PC-9 (cell line): ENCODE measurements at regions not wholly inside any gene's neighbourhood (a gene's known extent, or its start where the extent isn't known, plus 50 kb on each side); places are given as distances from the start of the nearest gene placed in this dataset.

Experiments
- BruUV-seq: library from RNA; stranded (reverse); fragments of 400-500 nt; replicated peaks from 2 replicates; lab custom pipeline; 2021; lab: Mats Ljungman, UMichigan
- CTCF ChIA-PET: fragments of 300-600 bp; sonication (Branson Sonifier 250); formaldehyde crosslinking; loops from one replicate; lab custom pipeline; 2022; ENCODE audit warnings: antibody characterized with exemption; lab: Charles Lee
- POLR2A ChIA-PET: fragments of 300-600 bp; sonication (Branson Sonifier 250); formaldehyde crosslinking; loops from one replicate; lab custom pipeline; 2022; ENCODE audit warnings: antibody characterized with exemption; ENCODE audit not compliant: unreplicated experiment; lab: Charles Lee
- DNase-seq, 2 experiments: peaks; one replicate each; pipeline versions ENCODE4 v3.0.0 to v3.0.0-alpha.2; 2015 to 2022; ENCODE audit warnings: mixed read lengths in 1 of 2
- H2AFZ ChIP-seq: fragments of 200-600 bp; sonication (generic); 2 replicates; pipeline ENCODE4 v1.8.1; 2017; ENCODE audit warnings: antibody characterized with exemption
- H3F3A ChIP-seq: fragments of 200-600 bp; sonication (generic); 2 replicates; pipeline ENCODE4 v1.8.1; 2017; ENCODE audit warnings: antibody characterized with exemption, mild to moderate bottlenecking, low read depth; ENCODE audit not compliant: insufficient read depth
- H3K27ac ChIP-seq: fragments of 200-600 bp; sonication (generic); 2 replicates; pipeline ENCODE4 v1.6.1; 2016; ENCODE audit warnings: mixed run types
- H3K27me3 ChIP-seq: fragments of 200-600 bp; sonication (generic); 2 replicates; pipeline ENCODE4 v1.6.1; 2016; ENCODE audit warnings: low read depth, mixed run types; ENCODE audit not compliant: insufficient read depth
- H3K36me3 ChIP-seq: fragments of 200-600 bp; sonication (generic); 2 replicates; pipeline ENCODE4 v1.6.1; 2016; ENCODE audit warnings: low read depth, mixed run types
- H3K4me1 ChIP-seq: fragments of 200-600 bp; sonication (generic); replicated peaks from 2 replicates; pipeline ENCODE4 v1.6.1; 2016; ENCODE audit warnings: mixed run types; ENCODE audit not compliant: insufficient read depth
- H3K4me2 ChIP-seq: fragments of 200-600 bp; sonication (generic); 2 replicates; pipeline ENCODE4 v1.6.1; 2017; ENCODE audit warnings: mixed run types
- H3K4me3 ChIP-seq: fragments of 200-600 bp; sonication (generic); 2 replicates; pipeline ENCODE4 v1.6.1; 2016; ENCODE audit warnings: mixed run types
- H3K79me2 ChIP-seq: fragments of 200-600 bp; sonication (generic); 2 replicates; pipeline ENCODE4 v1.6.1; 2017; ENCODE audit warnings: low read depth, mixed run types
- H3K9me2 ChIP-seq: fragments of 200-600 bp; sonication (generic); 2 replicates; pipeline ENCODE4 v1.8.1; 2017; ENCODE audit warnings: mild to moderate bottlenecking; ENCODE audit not compliant: insufficient read depth
- H3K9me3 ChIP-seq: fragments of 200-600 bp; sonication (generic); 2 replicates; pipeline ENCODE4 v1.8.1; 2016; ENCODE audit warnings: low read depth; ENCODE audit not compliant: insufficient read depth
- H4K20me1 ChIP-seq: fragments of 200-600 bp; sonication (generic); 2 replicates; pipeline ENCODE4 v1.8.1; 2017; ENCODE audit not compliant: insufficient read depth
- CTCF ChIP-seq: fragments of 200-600 bp; sonication (generic); conservative IDR thresholded peaks from 2 replicates; pipeline ENCODE4 v1.6.1; 2017; ENCODE audit warnings: mixed run types, antibody characterized with exemption, mild to moderate bottlenecking, moderate library complexity
- EZH2 ChIP-seq: fragments of 200-600 bp; sonication (generic); IDR thresholded peaks from 2 replicates; pipeline ENCODE4 v1.8.0; 2017; ENCODE audit warnings: antibody characterized with exemption, low read depth
- intact Hi-C: fragments of 100-400 bp; cut with micrococcal nuclease; formaldehyde crosslinking; loops from one replicate; pipeline ENCODE4 v1.10.0; 2022; ENCODE audit not compliant: unreplicated experiment

GRCh38 chr5:1952021-1952420, 69.3 kb upstream of the IRX4 start:
- H3F3A ChIP-seq = no peaks in the 10 kb centered on the region
- BruUV-seq = no TSS peak
- H3K4me2 ChIP-seq = no peak overlapping the region
- intact Hi-C loops = no loop called here
- ChIA-PET CTCF (no interaction called here), POLR2A (no interaction called here)
- no peaks in the 10 kb centered on the region for H3K9me3 ChIP-seq
- peaks cover 90% of the 10 kb centered on the region for H3K27me3 ChIP-seq
- H3K27ac ChIP-seq = no peak overlapping the region
- no peak overlapping the region for H3K4me3 ChIP-seq
- H3K36me3 ChIP-seq = no peaks in the 10 kb centered on the region
- no peaks in the 10 kb centered on the region for H3K79me2 ChIP-seq
- no peaks in the 10 kb centered on the region for H3K4me1 ChIP-seq
- no peak for TF ChIP-seq CTCF
- no peak for TF ChIP-seq EZH2
- H4K20me1 ChIP-seq = no peaks in the 10 kb centered on the region
- H3K9me2 ChIP-seq = no peaks in the 10 kb centered on the region
- no peak overlapping the region for H2AFZ ChIP-seq
- no peak for DNase-seq

GRCh38 chr5:1951165-1951816, 68.6 kb upstream of the IRX4 start:
- DNase-seq = no peak
- H3K4me3 ChIP-seq = no peak overlapping the region
- no peak overlapping the region for H2AFZ ChIP-seq
- intact Hi-C loops = no loop called here
- H3K27me3 ChIP-seq = peaks cover 93% of the 10 kb centered on the region
- CTCF ChIA-PET = no interaction called here
- H3K27ac ChIP-seq = no peak overlapping the region
- no peaks in the 10 kb centered on the region for H4K20me1 ChIP-seq
- H3K9me3 ChIP-seq = no peaks in the 10 kb centered on the region
- H3F3A ChIP-seq = no peaks in the 10 kb centered on the region
- BruUV-seq = no TSS peak
- POLR2A ChIA-PET = no interaction called here
- H3K4me2 ChIP-seq = no peak overlapping the region
- H3K9me2 ChIP-seq = no peaks in the 10 kb centered on the region
- H3K79me2 ChIP-seq = no peaks in the 10 kb centered on the region
- H3K4me1 ChIP-seq = no peaks in the 10 kb centered on the region
- no peaks in the 10 kb centered on the region for H3K36me3 ChIP-seq
- TF ChIP-seq CTCF (no peak), EZH2 (no peak)

GRCh38 chr5:1950708-1951103, 68.0 kb upstream of the IRX4 start:
- POLR2A ChIA-PET = no interaction called here
- Histone ChIP-seq H3K27ac (no peak overlapping the region), H3K27me3 (peaks cover 97% of the 10 kb centered on the region), H4K20me1 (no peaks in the 10 kb centered on the region), H3K4me1 (no peaks in the 10 kb centered on the region), H3K79me2 (no peaks in the 10 kb centered on the region), H3K36me3 (no peaks in the 10 kb centered on the region), H3K4me3 (no peak overlapping the region), H3K9me3 (no peaks in the 10 kb centered on the region), H3K9me2 (no peaks in the 10 kb centered on the region), H2AFZ (no peak overlapping the region), H3K4me2 (no peak overlapping the region), H3F3A (no peaks in the 10 kb centered on the region)
- CTCF ChIA-PET = no interaction called here
- intact Hi-C loops = no loop called here
- TF ChIP-seq EZH2 (no peak), CTCF (no peak)
- no TSS peak for BruUV-seq
- DNase-seq = no peak
